ENCODE measurements at regions not wholly inside any gene's neighbourhood (a gene's known extent, or its start where the extent isn't known, plus 50 kb on each side); places are given as distances from the start of the nearest gene placed in this dataset.

DNA sequence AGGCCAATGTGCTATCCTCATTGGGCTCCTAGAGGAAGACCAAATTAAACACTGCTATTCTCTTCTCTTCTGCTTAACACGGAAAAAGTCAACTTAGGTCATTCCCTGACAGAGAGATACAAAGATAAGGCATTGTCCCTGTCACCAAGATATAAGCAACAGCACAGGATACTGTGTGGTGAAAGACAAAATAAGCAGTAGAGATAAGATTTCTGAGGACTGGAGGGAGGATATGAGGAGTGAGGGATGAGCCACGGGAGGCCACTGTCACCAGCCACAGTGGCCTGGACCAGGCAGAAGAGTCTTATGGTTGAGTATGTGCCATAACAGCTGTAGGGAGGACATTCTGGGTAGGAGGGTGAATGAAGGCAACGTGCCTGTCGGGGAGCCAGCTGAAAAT lies 54.4 kb upstream of the SLC14A2 start:
- H3K4me3 ChIP-seq: no peak overlapping the region
- H3K4me1 ChIP-seq: peaks cover 0 to 34% (median 21%) of the 10 kb centered on the region in 4 donors
- no peaks in the 10 kb centered on the region for H3K36me3 ChIP-seq
- no peaks in the 10 kb centered on the region for H3K9me3 ChIP-seq
- DNase-seq (ENCODE audit: extremely low spot score): no peak
- 84% methylated on average over 4 of the region's 4 CpGs for WGBS
- TF ChIP-seq, protein P1, sequence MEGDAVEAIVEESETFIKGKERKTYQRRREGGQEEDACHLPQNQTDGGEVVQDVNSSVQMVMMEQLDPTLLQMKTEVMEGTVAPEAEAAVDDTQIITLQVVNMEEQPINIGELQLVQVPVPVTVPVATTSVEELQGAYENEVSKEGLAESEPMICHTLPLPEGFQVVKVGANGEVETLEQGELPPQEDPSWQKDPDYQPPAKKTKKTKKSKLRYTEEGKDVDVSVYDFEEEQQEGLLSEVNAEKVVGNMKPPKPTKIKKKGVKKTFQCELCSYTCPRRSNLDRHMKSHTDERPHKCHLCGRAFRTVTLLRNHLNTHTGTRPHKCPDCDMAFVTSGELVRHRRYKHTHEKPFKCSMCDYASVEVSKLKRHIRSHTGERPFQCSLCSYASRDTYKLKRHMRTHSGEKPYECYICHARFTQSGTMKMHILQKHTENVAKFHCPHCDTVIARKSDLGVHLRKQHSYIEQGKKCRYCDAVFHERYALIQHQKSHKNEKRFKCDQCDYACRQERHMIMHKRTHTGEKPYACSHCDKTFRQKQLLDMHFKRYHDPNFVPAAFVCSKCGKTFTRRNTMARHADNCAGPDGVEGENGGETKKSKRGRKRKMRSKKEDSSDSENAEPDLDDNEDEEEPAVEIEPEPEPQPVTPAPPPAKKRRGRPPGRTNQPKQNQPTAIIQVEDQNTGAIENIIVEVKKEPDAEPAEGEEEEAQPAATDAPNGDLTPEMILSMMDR (IDR thresholded peaks at IDR 0.05): no peak
- TF ChIP-seq EP300 (IDR thresholded peaks at IDR 0.05) (no peak), POLR2A (IDR thresholded peaks at IDR 0.05; ENCODE audit: low read depth) (no peak), POLR2AphosphoS5 (IDR thresholded peaks at IDR 0.05) (no peak)
- intact Hi-C loops (cut with DNase I): no loop called here
- H3K27ac ChIP-seq (replicated peaks in 1 of 4): no peak overlapping the region
- H3K27me3 ChIP-seq: no peaks in the 10 kb centered on the region

DNA sequence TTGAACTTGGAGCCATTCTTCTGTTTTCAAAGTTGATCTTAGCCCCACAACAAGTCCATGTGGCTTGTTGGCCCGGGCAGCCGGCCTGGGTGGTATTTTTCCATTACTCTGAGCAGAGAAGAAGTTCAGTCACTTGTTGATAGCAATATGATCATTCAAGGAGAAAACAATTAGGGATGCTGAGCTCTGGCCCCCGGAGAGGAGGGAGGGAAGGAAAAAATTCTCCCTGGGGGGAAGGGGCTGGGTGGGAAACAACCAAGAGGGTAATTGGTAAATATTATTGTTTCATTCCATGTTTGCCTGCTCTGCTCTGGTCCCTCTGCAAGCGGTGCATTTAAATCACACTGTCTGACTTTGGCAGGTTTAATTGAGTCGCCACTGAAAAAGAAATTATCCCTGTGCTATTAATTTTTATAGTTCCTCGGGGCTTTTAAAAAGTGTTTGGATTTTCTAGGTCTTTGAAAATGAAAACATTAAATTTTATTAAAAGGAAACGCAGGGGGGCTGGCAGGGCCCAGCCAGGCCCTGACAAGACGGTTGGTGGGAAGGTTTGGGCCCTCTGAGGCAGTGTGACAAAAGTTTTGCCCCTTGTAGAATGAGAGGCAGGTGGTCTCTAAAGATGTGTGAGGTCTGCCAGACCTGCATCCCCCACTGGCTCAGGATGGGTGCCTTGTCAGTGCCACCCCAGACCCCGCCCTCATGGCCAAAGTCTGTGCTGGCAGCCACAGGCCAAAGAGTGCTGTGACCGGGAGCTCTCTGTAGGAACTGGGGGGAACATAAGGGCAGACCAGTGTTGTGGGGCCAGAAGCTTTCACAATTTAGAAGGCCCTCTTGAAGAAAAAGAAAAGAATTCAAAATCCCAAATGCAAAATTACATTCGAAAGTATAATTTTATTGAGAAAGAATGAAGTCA lies 52.5 kb upstream of the SLC14A2 start:
- H3K36me3 ChIP-seq: no peaks in the 10 kb centered on the region
- H3K9me3 ChIP-seq: no peaks in the 10 kb centered on the region
- no peak overlapping the region for H3K4me3 ChIP-seq
- no peak for DNase-seq (ENCODE audit: extremely low spot score)
- H3K4me1 ChIP-seq: peaks cover 0 to 53% (median 36%) of the 10 kb centered on the region in 4 donors
- no peaks in the 10 kb centered on the region for H3K27me3 ChIP-seq
- 64% methylated on average over 11 of the region's 11 CpGs for WGBS
- intact Hi-C loops (cut with DNase I): no loop called here
- TF ChIP-seq, protein P1 (IDR thresholded peaks at IDR 0.05): no peak
- TF ChIP-seq POLR2AphosphoS5 (IDR thresholded peaks at IDR 0.05): no peak
- no peak for TF ChIP-seq POLR2A (IDR thresholded peaks at IDR 0.05; ENCODE audit: low read depth)
- TF ChIP-seq EP300 (IDR thresholded peaks at IDR 0.05): no peak
- H3K27ac ChIP-seq (replicated peaks in 1 of 4): peak overlapping the region; percentile 42 to 73 (median 64)

DNA sequence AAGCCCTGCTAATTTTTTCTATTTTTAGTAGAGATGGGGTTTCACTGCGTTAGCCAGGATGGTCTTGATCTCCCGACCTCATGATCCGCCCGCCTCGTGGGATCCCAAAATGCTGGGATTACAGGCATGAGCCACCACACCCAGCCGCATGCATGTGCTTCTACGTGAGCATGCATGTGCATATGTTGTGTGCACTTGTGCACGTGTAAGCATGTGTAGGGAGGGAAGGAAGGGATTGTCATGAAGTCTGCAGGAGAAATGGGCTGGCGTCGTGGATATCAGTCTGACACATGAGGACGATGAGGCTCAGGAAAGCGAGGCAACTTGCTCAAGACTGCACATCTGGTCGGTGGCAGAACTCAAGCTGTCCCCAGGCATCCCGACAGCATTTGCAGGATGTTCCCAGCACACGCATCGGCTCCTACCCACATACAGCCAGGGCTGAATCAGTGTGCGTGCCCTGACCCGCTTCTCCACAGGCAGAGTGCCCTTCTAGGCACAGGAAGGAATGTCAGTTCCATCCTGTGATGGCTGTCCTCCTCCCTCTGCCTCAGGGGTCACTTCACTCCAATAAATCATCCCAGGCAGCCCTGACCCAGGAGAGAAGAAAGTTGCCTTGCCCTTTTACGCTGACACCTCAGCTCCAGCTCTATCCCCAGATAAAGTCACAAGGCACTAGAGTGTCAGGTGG lies 49.9 kb upstream of the SLC14A2 start:
- DNase-seq (ENCODE audit: extremely low spot score): no peak
- Histone ChIP-seq H3K36me3 (no peaks in the 10 kb centered on the region), H3K4me1 (peaks cover 0 to 56% (median 41%) of the 10 kb centered on the region in 4 donors), H3K27me3 (no peaks in the 10 kb centered on the region), H3K27ac (replicated peaks in 1 of 4) (no peak overlapping the region), H3K4me3 (no peak overlapping the region), H3K9me3 (no peaks in the 10 kb centered on the region)
- TF ChIP-seq EP300 (IDR thresholded peaks at IDR 0.05): no peak
- no peak for TF ChIP-seq POLR2A (IDR thresholded peaks at IDR 0.05; ENCODE audit: low read depth)
- no peak for TF ChIP-seq POLR2AphosphoS5 (IDR thresholded peaks at IDR 0.05)
- TF ChIP-seq, protein P1 (IDR thresholded peaks at IDR 0.05): no peak
- 86% methylated on average over 16 of the region's 19 CpGs for WGBS
- intact Hi-C loops (cut with DNase I): no loop called here
